IMR-90 (cell line): ENCODE measurements at regions not wholly inside any gene's neighbourhood (a gene's known extent, or its start where the extent isn't known, plus 50 kb on each side); places are given as distances from the start of the nearest gene placed in this dataset.

Source experiments
- ATAC-seq: fragments of 200-7000 bp; cut with Tn5 transposase; 2 replicates; pipeline ENCODE4 v1.9.1; 2020; ENCODE audit warnings: low read depth, mild to moderate bottlenecking, moderate library complexity
- BruUV-seq: library from RNA; stranded (reverse); fragments of 400-500 nt; replicated peaks from 2 replicates; lab custom pipeline; 2021; lab: Mats Ljungman, UMichigan
- CTCF ChIA-PET: fragments of 300-600 bp; formaldehyde crosslinking; extraction: SDS; loops from one replicate; lab custom pipeline; 2021; ENCODE audit warnings: antibody characterized with exemption; lab: Yijun Ruan, JAX
- POLR2A ChIA-PET: fragments of 300-600 bp; sonication (Branson Sonifier 250); formaldehyde crosslinking; loops from one replicate; lab custom pipeline; 2022; ENCODE audit warnings: antibody characterized with exemption; ENCODE audit not compliant: unreplicated experiment; lab: Charles Lee
- DNase-seq: peaks from one replicate; pipeline ENCODE4 v3.0.0; 2013
- H2AFZ ChIP-seq: replicated peaks from 2 replicates; pipeline ENCODE3; 2013; ENCODE audit warnings: low read length, mild to moderate bottlenecking; ENCODE audit not compliant: poor library complexity
- H2AK5ac ChIP-seq: 2 replicates; pipeline ENCODE4 v1.6.1; 2013; ENCODE audit warnings: low read depth, low read length, inconsistent platforms
- H2AK9ac ChIP-seq: replicated peaks from 2 replicates; pipeline ENCODE3; 2013; ENCODE audit warnings: mild to moderate bottlenecking, low read depth, low read length, moderate library complexity; ENCODE audit not compliant: poor library complexity
- H2BK120ac ChIP-seq: 2 replicates; pipeline ENCODE4 v1.6.1; 2013; ENCODE audit warnings: low read depth, low read length, inconsistent platforms
- H2BK15ac ChIP-seq: 3 replicates; pipeline ENCODE4 v1.6.1; 2013; ENCODE audit warnings: low read depth, low read length, inconsistent platforms
- H2BK20ac ChIP-seq: 2 replicates; pipeline ENCODE4 v1.6.1; 2013; ENCODE audit warnings: low read depth, mild to moderate bottlenecking, inconsistent platforms, low read length, moderate library complexity
- H2BK5ac ChIP-seq: 2 replicates; pipeline ENCODE4 v1.6.1; 2013; ENCODE audit warnings: mild to moderate bottlenecking, low read depth, low read length, inconsistent platforms; ENCODE audit not compliant: poor library complexity, severe bottlenecking
- H3K14ac ChIP-seq: replicated peaks from 2 replicates; pipeline ENCODE4 v1.6.1; 2013; ENCODE audit warnings: low read depth, low read length, inconsistent platforms
- H3K18ac ChIP-seq: 2 replicates; pipeline ENCODE4 v1.6.1; 2013; ENCODE audit warnings: low read depth, low read length, control low read depth
- H3K23ac ChIP-seq: 2 replicates; pipeline ENCODE4 v1.6.1; 2013; ENCODE audit warnings: low read depth, low read length, inconsistent platforms
- H3K27ac ChIP-seq: 2 replicates; pipeline ENCODE4 v1.5.1; 2013; ENCODE audit warnings: mild to moderate bottlenecking, control low read depth, low read length; ENCODE audit not compliant: insufficient read depth
- H3K27me3 ChIP-seq: 2 replicates; pipeline ENCODE4 v1.6.1; 2013; ENCODE audit warnings: low read length; ENCODE audit not compliant: control insufficient read depth, insufficient read depth
- H3K36me3 ChIP-seq: 2 replicates; pipeline ENCODE4 v1.6.1; 2013; ENCODE audit warnings: low read length, mixed read lengths; ENCODE audit not compliant: control insufficient read depth, insufficient read depth
- H3K4ac ChIP-seq: 2 replicates; pipeline ENCODE4 v1.6.1; 2013; ENCODE audit warnings: low read depth, low read length, inconsistent platforms
- H3K4me1 ChIP-seq: 2 replicates; pipeline ENCODE4 v1.6.1; 2013; ENCODE audit warnings: low read length, mixed read lengths; ENCODE audit not compliant: control insufficient read depth, insufficient read depth
- H3K4me2 ChIP-seq: 2 replicates; pipeline ENCODE4 v1.6.1; 2013; ENCODE audit warnings: low read depth, mild to moderate bottlenecking, control low read depth, low read length, moderate library complexity
- H3K4me3 ChIP-seq: 2 replicates; pipeline ENCODE4 v1.5.1; 2013; ENCODE audit warnings: low read depth, mild to moderate bottlenecking, control low read depth, low read length, moderate library complexity; ENCODE audit not compliant: insufficient read depth
- H3K56ac ChIP-seq: 2 replicates; pipeline ENCODE4 v1.6.1; 2013; ENCODE audit warnings: low read length, inconsistent platforms; ENCODE audit not compliant: insufficient read depth; ENCODE audit errors: extremely low read depth
- H3K79me1 ChIP-seq, 2 experiments: 2 replicates each; pipeline ENCODE4 v1.6.1; 2013; ENCODE audit warnings: low read length in 2 of 2, inconsistent platforms in 1 of 2, low read depth in 1 of 2
- H3K9ac ChIP-seq: 2 replicates; pipeline ENCODE4 v1.6.1; 2013; ENCODE audit warnings: low read depth, low read length, control low read depth
- H3K9me1 ChIP-seq: 2 replicates; pipeline ENCODE4 v1.6.1; 2013; ENCODE audit warnings: low read length, inconsistent platforms; ENCODE audit not compliant: insufficient read depth
- H3K9me3 ChIP-seq: 2 replicates; pipeline ENCODE4 v1.6.1; 2013; ENCODE audit warnings: low read length; ENCODE audit not compliant: control insufficient read depth, insufficient read depth
- H4K20me1 ChIP-seq: 2 replicates; pipeline ENCODE4 v1.6.1; 2013; ENCODE audit warnings: low read length, inconsistent platforms; ENCODE audit not compliant: insufficient read depth
- H4K5ac ChIP-seq: 2 replicates; pipeline ENCODE4 v1.6.1; 2013; ENCODE audit warnings: mild to moderate bottlenecking, low read depth, low read length, control low read depth
- H4K8ac ChIP-seq, 2 experiments: 2 replicates each; pipeline ENCODE4 v1.6.1; 2013; ENCODE audit warnings: low read depth in 2 of 2, low read length in 2 of 2, control low read depth in 1 of 2, inconsistent platforms in 1 of 2
- H4K91ac ChIP-seq: 2 replicates; pipeline ENCODE4 v1.6.1; 2013; ENCODE audit warnings: low read depth, low read length, inconsistent platforms; ENCODE audit not compliant: insufficient read depth
- BHLHE40 ChIP-seq: fragments of 150-350 bp; IDR thresholded peaks from 2 replicates; pipeline ENCODE4 v1.6.1; 2016; ENCODE audit warnings: mild to moderate bottlenecking, low read depth, low read length
- CEBPB ChIP-seq: IDR thresholded peaks from 2 replicates; pipeline ENCODE4 v1.6.1; 2012; ENCODE audit warnings: low read depth, low read length, improper control_type of control experiment
- CHD1 ChIP-seq: IDR thresholded peaks from 2 replicates; pipeline ENCODE4 v1.6.1; 2012; ENCODE audit warnings: low read depth, low read length, improper control_type of control experiment
- CTCF ChIP-seq: conservative IDR thresholded peaks from 2 replicates; pipeline ENCODE4 v1.5.1; 2012; ENCODE audit warnings: mild to moderate bottlenecking, low read depth, low read length, improper control_type of control experiment
- FOS ChIP-seq: fragments of 150-350 bp; IDR thresholded peaks from 2 replicates; pipeline ENCODE4 v1.6.1; 2016; ENCODE audit warnings: low read depth, low read length
- MAZ ChIP-seq: IDR thresholded peaks from 2 replicates; pipeline ENCODE4 v1.6.1; 2012; ENCODE audit warnings: low read depth, mild to moderate bottlenecking, low read length, improper control_type of control experiment, moderate library complexity, borderline replicate concordance
- NFE2L2 ChIP-seq: fragments of 150-350 bp; IDR thresholded peaks from 2 replicates; pipeline ENCODE4 v1.6.1; 2016; ENCODE audit warnings: low read depth, mild to moderate bottlenecking, low read length
- POLR2A ChIP-seq: IDR thresholded peaks from 2 replicates; pipeline ENCODE4 v1.6.1; 2012; ENCODE audit warnings: mild to moderate bottlenecking, low read depth, low read length
- SMC3 ChIP-seq: fragments of 150-350 bp; IDR thresholded peaks from 2 replicates; pipeline ENCODE4 v1.6.1; 2016; ENCODE audit warnings: low read depth, mild to moderate bottlenecking, antibody characterized with exemption, low read length, moderate library complexity
- WGBS, 2 experiments: methylation state at CpG; one replicate each; pipeline versions ENCODE4 v1.1.5 to v1.1.7; 2013; ENCODE audit warnings: missing lambda C conversion rate in 2 of 2; ENCODE audit not compliant: insufficient read length in 1 of 2; ENCODE audit errors: extremely low coverage in 2 of 2; 5-methylcytosine and 5-hydroxymethylcytosine counted together
- dilution Hi-C: fragments of 300-500 bp; cut with HindIII; formaldehyde crosslinking; loops from one replicate; pipeline ENCODE4 v1.14.3; 2018; ENCODE audit warnings: low sequenced_read_pairs; ENCODE audit not compliant: unreplicated experiment
- in situ Hi-C: fragments of 300-500 bp; cut with MboI; formaldehyde crosslinking; loops from 3 replicates; pipeline ENCODE4 v1.14.3; 2019; ENCODE audit warnings: low sequenced_read_pairs, inconsistent platforms, mixed read lengths
- intact Hi-C: fragments of 100-400 bp; cut with micrococcal nuclease; formaldehyde crosslinking; loops from 2 replicates; pipeline ENCODE4 v1.10.0; 2022
- TF ChIP-seq, protein P1 (sequence below): fragments of 150-350 bp; IDR thresholded peaks from 2 replicates; pipeline ENCODE4 v1.6.1; 2017; ENCODE audit warnings: mild to moderate bottlenecking, antibody characterized with exemption, low read length, low read depth

DNA sequence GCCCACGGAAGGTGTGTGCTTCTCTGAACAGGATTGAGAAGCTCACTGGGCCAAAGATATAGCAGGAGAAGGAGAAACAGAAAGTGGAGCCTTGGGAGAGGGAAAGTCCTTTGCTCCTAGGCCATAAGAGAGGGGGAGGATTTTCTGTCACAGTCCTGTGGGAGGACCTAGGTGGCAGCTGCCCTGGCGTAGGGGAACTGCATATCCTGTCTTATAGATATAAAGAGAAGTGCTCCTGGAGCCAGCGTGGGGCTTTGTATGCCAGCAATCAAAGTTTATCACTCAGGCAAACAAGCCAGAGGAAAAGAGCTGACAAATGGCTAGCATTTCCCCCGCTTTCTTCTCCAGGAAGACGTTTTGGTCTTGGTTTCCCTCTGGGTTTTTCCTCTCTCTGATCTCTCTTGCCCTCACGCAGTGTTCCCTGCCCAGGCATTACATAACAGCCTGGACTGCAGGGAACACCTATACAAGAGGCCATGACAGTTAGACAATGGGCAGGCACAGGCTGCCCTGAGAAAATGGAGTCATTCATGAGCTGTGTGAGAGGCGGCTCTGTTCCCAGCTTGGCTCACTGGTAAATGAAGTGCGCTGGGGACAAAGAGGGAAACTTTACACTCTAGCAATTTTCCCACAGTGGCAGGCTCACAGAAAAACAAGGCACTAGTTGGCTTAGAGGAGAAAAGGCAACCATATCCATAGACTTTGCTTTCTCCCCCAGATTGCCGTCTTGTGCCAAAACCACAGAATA lies 52.5 kb upstream of the ZNF648 start:
- intact Hi-C loops (no loop called here), in situ Hi-C loops (no loop called here), dilution Hi-C loops (no loop called here)
- Histone ChIP-seq H3K9me1 (no peaks in the 10 kb centered on the region), H4K8ac (no peak overlapping the region), H4K91ac (no peak overlapping the region), H4K5ac (no peak overlapping the region), H3K18ac (no peak overlapping the region), H2AK9ac (no peak overlapping the region), H2AFZ (no peak overlapping the region), H3K27ac (no peak overlapping the region), H3K27me3 (no peaks in the 10 kb centered on the region), H2BK120ac (no peak overlapping the region), H3K56ac (no peak overlapping the region), H3K9me3 (no peaks in the 10 kb centered on the region), H4K20me1 (no peaks in the 10 kb centered on the region), H2BK15ac (no peak overlapping the region), H3K79me1 (no peaks in the 10 kb centered on the region), H2BK5ac (no peak overlapping the region), H3K9ac (no peak overlapping the region), H2BK20ac (no peak overlapping the region), H3K4me1 (no peaks in the 10 kb centered on the region), H2AK5ac (no peak overlapping the region), H3K4me2 (no peak overlapping the region), H3K14ac (no peak overlapping the region), H3K4ac (no peak overlapping the region), H3K23ac (no peak overlapping the region), H3K36me3 (no peaks in the 10 kb centered on the region), H3K4me3 (no peak overlapping the region)
- DNase-seq, result no peak
- BruUV-seq, result no TSS peak
- ChIA-PET POLR2A (no interaction called here), CTCF (no interaction called here)
- no peak for ATAC-seq
- WGBS, 2 experiments, result 18% methylated on average over 2 of the region's 9 CpGs; no CpG with 5 or more reads in 1 of the 2 experiments
- TF ChIP-seq, protein P1, sequence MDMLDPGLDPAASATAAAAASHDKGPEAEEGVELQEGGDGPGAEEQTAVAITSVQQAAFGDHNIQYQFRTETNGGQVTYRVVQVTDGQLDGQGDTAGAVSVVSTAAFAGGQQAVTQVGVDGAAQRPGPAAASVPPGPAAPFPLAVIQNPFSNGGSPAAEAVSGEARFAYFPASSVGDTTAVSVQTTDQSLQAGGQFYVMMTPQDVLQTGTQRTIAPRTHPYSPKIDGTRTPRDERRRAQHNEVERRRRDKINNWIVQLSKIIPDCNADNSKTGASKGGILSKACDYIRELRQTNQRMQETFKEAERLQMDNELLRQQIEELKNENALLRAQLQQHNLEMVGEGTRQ, result no peak
- TF ChIP-seq CHD1 (no peak), MAZ (no peak), POLR2A (no peak), SMC3 (no peak), FOS (no peak), CTCF (no peak), BHLHE40 (no peak), NFE2L2 (no peak), CEBPB (no peak)
